ENCODE measurements at regions not wholly inside any gene's neighbourhood (a gene's known extent, or its start where the extent isn't known, plus 50 kb on each side); places are given as distances from the start of the nearest gene placed in this dataset.

DNA sequence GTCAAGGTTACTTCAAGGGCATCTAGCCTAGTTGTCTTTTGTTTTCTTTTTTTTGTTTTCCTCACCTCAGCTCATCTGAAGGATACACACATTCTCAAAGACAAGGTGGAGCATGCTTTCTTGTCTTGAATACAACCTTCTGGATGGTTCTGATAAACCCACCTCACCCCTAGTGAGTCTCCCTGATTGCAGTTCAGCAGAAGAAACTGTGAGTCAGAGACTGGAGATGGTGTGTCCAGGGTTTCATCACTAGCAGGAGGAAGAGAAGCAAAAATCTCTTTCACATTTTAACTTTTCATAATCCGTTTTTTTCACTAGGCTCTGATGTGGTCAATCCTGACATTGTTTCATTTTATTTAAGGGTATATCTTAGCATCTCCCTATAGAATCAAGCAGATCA is 143.0 kb upstream of the NRBF2 start:
- H3K9me3 ChIP-seq (replicated peaks; ENCODE audit: control insufficient read depth, insufficient read depth, low read length) = no peaks in the 10 kb centered on the region
- FAIRE-seq = no peak
- dilution Hi-C loops (cut with MboI; ENCODE audit: extremely low pct_ligation_motif_present, low sequenced_read_pairs) (no loop called here), intact Hi-C loops (cut with micrococcal nuclease) (no loop called here)
- no peak overlapping the region for H3K4me2 ChIP-seq (ENCODE audit: insufficient read depth, low read length)
- H3K4me3 ChIP-seq (replicated peaks in 1 of 3; ENCODE audit: insufficient read depth in 1 of 3, low read depth in 1 of 3, low read length in 3 of 3) = no peak overlapping the region
- no peak overlapping the region for H3K9ac ChIP-seq (replicated peaks; ENCODE audit: extremely low read depth, insufficient read depth, low read length)
- no peaks in the 10 kb centered on the region for H3K9me1 ChIP-seq (replicated peaks; ENCODE audit: control insufficient read depth, extremely low read depth, insufficient read depth, low read length)
- H3K27me3 ChIP-seq (ENCODE audit: control insufficient read depth in 2 of 2, insufficient read depth in 2 of 2, low read length in 2 of 2) = no peaks in the 10 kb centered on the region
- H4K20me1 ChIP-seq (replicated peaks; ENCODE audit: control insufficient read depth, extremely low read depth, insufficient read depth, low read length) = no peaks in the 10 kb centered on the region
- no peaks in the 10 kb centered on the region for H3K79me2 ChIP-seq (ENCODE audit: control insufficient read depth, insufficient read depth, low read length)
- TF ChIP-seq EZH2 (IDR thresholded peaks at IDR 0.05; ENCODE audit: borderline replicate concordance, low read depth, low read length, severe bottlenecking) (no peak), FOS (IDR thresholded peaks at IDR 0.05; ENCODE audit: borderline replicate concordance, insufficient read depth, low read length) (no peak), POLR2AphosphoS5 (IDR thresholded peaks at IDR 0.05; ENCODE audit: insufficient read depth, low read depth, low read length) (no peak), MYC (IDR thresholded peaks at IDR 0.05; ENCODE audit: low read depth, low read length) (no peak), GATA2 (IDR thresholded peaks at IDR 0.05; ENCODE audit: insufficient read depth, insufficient read length, low read depth, low read length) (no peak), POLR2A (IDR thresholded peaks at IDR 0.05; ENCODE audit: low read depth, low read length) (no peak), JUN (IDR thresholded peaks at IDR 0.05; ENCODE audit: borderline replicate concordance, insufficient read depth, insufficient read length, low read depth) (no peak)
- TF ChIP-seq, protein P1, sequence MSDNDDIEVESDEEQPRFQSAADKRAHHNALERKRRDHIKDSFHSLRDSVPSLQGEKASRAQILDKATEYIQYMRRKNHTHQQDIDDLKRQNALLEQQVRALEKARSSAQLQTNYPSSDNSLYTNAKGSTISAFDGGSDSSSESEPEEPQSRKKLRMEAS (IDR thresholded peaks at IDR 0.05; ENCODE audit: insufficient read depth, insufficient read length) = no peak
- TF ChIP-seq, protein P2, sequence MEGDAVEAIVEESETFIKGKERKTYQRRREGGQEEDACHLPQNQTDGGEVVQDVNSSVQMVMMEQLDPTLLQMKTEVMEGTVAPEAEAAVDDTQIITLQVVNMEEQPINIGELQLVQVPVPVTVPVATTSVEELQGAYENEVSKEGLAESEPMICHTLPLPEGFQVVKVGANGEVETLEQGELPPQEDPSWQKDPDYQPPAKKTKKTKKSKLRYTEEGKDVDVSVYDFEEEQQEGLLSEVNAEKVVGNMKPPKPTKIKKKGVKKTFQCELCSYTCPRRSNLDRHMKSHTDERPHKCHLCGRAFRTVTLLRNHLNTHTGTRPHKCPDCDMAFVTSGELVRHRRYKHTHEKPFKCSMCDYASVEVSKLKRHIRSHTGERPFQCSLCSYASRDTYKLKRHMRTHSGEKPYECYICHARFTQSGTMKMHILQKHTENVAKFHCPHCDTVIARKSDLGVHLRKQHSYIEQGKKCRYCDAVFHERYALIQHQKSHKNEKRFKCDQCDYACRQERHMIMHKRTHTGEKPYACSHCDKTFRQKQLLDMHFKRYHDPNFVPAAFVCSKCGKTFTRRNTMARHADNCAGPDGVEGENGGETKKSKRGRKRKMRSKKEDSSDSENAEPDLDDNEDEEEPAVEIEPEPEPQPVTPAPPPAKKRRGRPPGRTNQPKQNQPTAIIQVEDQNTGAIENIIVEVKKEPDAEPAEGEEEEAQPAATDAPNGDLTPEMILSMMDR (IDR thresholded peaks at IDR 0.05; ENCODE audit: extremely low read depth in 1 of 2, insufficient read depth in 1 of 2, low read depth in 1 of 2, low read length in 2 of 2) = no peak
- POLR2A ChIA-PET = no interaction called here
- DNase-seq (ENCODE audit: low read depth, low spot score) = no peak
- H3K27ac ChIP-seq (ENCODE audit: insufficient read depth, low read depth, low read length) = no peak overlapping the region
- no peaks in the 10 kb centered on the region for H3K36me3 ChIP-seq (ENCODE audit: control insufficient read depth in 2 of 2, extremely low read depth in 1 of 2, insufficient read depth in 2 of 2, low read length in 2 of 2)
- H3K4me1 ChIP-seq (ENCODE audit: control insufficient read depth, extremely low read depth, insufficient read depth, low read length) = no peaks in the 10 kb centered on the region
- BruUV-seq (replicated peaks) = no TSS peak
- no peak overlapping the region for H2AFZ ChIP-seq (ENCODE audit: low read depth, low read length)
- CTCF ChIA-PET = no interaction called here

Data from endothelial cell of umbilical vein (primary cell).